IPS-NIHi11 (cell line): ENCODE measurements at regions not wholly inside any gene's neighbourhood (a gene's known extent, or its start where the extent isn't known, plus 50 kb on each side); places are given as distances from the start of the nearest gene placed in this dataset.

ENCODE experiments used
- DNase-seq: peaks from one replicate; pipeline ENCODE4 v3.0.0; 2012; ENCODE audit warnings: mixed read lengths, low spot score

GRCh38 chr2:181354626-181355025, 102.6 kb upstream of the ITGA4 start:
- DNase-seq, result no peak

GRCh38 chr2:181356526-181357130, 100.6 kb upstream of the ITGA4 start:
- DNase-seq, result no peak

- no peak for DNase-seq
Measured at GRCh38 chr2:181357979-181358378, 99.2 kb upstream of the ITGA4 start.

GRCh38 chr2:181362561-181362960, 94.6 kb upstream of the ITGA4 start:
- no peak for DNase-seq

- no peak for DNase-seq
Measured at GRCh38 chr2:181363164-181363563, 94.0 kb upstream of the ITGA4 start.

GRCh38 chr2:181364492-181365170, 92.6 kb upstream of the ITGA4 start:
- DNase-seq, result no peak

- no peak for DNase-seq
Measured at GRCh38 chr2:181366675-181367175, 90.5 kb upstream of the ITGA4 start.

GRCh38 chr2:181367411-181367810, 89.8 kb upstream of the ITGA4 start:
- no peak for DNase-seq

- no peak for DNase-seq
Measured at GRCh38 chr2:181367906-181368435, 89.2 kb upstream of the ITGA4 start.

- no peak for DNase-seq
Measured at GRCh38 chr2:181370126-181370525, 87.1 kb upstream of the ITGA4 start.

GRCh38 chr2:181371195-181371594, 86.0 kb upstream of the ITGA4 start:
- DNase-seq, result no peak

- DNase-seq, result no peak
Measured at GRCh38 chr2:181371782-181372645, 85.2 kb upstream of the ITGA4 start.

- no peak for DNase-seq
Measured at GRCh38 chr2:181372646-181373040, 84.5 kb upstream of the ITGA4 start.

- no peak for DNase-seq
Measured at GRCh38 chr2:181374781-181375675, 82.2 kb upstream of the ITGA4 start.

GRCh38 chr2:181376442-181376841, 80.7 kb upstream of the ITGA4 start:
- no peak for DNase-seq

- no peak for DNase-seq
Measured at GRCh38 chr2:181376999-181377398, 80.2 kb upstream of the ITGA4 start.

GRCh38 chr2:181378491-181378890, 78.7 kb upstream of the ITGA4 start:
- no peak for DNase-seq

- no peak for DNase-seq
Measured at GRCh38 chr2:181380581-181380980, 76.6 kb upstream of the ITGA4 start.

- no peak for DNase-seq
Measured at GRCh38 chr2:181384923-181385322, 72.3 kb upstream of the ITGA4 start.

- no peak for DNase-seq
Measured at GRCh38 chr2:181389524-181389923, 67.7 kb upstream of the ITGA4 start.

- no peak for DNase-seq
Measured at GRCh38 chr2:181393472-181393871, 63.7 kb upstream of the ITGA4 start.
